ENCODE measurements at regions not wholly inside any gene's neighbourhood (a gene's known extent, or its start where the extent isn't known, plus 50 kb on each side); places are given as distances from the start of the nearest gene placed in this dataset.

DNA sequence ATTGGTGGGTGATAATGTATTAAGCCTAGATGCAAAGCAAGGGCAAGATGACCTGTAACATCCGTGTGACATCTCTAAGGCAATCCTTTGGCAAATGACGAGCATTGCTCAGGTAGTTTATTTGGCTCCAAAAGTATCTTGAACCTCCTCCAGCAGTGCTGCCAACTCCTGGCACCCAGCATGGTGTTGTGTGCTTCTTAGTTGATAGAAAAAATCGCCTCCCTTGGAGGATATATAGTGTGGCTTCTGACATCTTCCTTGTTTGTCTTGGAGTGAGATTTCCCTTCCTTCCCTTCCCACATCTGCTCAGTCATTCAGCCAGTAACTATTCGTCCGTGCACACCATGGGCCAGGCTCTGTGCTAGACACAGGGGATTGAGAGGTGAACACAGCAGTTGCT lies 121.8 kb downstream of the TOMM20 start:
- no peak for TF ChIP-seq POLR2A (IDR thresholded peaks at IDR 0.05; ENCODE audit: low read length)
- no peak for TF ChIP-seq GATA1 (IDR thresholded peaks at IDR 0.05; ENCODE audit: low read depth, low read length)
